HepG2 (cell line): ENCODE measurements at regions not wholly inside any gene's neighbourhood (a gene's known extent, or its start where the extent isn't known, plus 50 kb on each side); places are given as distances from the start of the nearest gene placed in this dataset.

Experiments
- ATAC-seq: fragments of 200-7000 bp; cut with Tn5 transposase; 3 replicates; pipeline ENCODE4 v1.9.1; 2020; ENCODE audit warnings: mild to moderate bottlenecking, moderate library complexity
- BruUV-seq: library from RNA; stranded (reverse); fragments of 400-500 nt; replicated peaks from 2 replicates; lab custom pipeline; 2021; lab: Mats Ljungman, UMichigan
- CTCF ChIA-PET: fragments of 300-600 bp; formaldehyde crosslinking; extraction: SDS; loops from one replicate; lab custom pipeline; 2021; ENCODE audit warnings: low total read pairs, inconsistent platforms, low intra/inter-chr PET ratio; lab: Yijun Ruan, JAX
- POLR2A ChIA-PET: fragments of 350-600 bp; sonication (Branson Sonifier 250); formaldehyde crosslinking; loops from one replicate; lab custom pipeline; 2020; ENCODE audit warnings: antibody characterized with exemption, inconsistent platforms; lab: Yijun Ruan, JAX
- DNase-seq: peaks from one replicate; pipeline ENCODE4 v3.0.0-alpha.2; 2015; ENCODE audit warnings: low spot score
- FAIRE-seq: peaks from 3 replicates; lab custom pipeline; 2011; peaks lifted over from hg19 to GRCh38; lab: Jason Lieb, UNC
- H2AFZ ChIP-seq: one replicate; pipeline ENCODE4 v1.6.1; 2011; ENCODE audit warnings: low read length, inconsistent platforms
- H3K27ac ChIP-seq: fragments of 300-600 bp; 3 replicates; pipeline ENCODE4 v1.8.0; 2011; ENCODE audit warnings: mixed run types, mild to moderate bottlenecking, mixed read lengths, low read length, inconsistent platforms; ENCODE audit not compliant: insufficient read depth; ENCODE audit errors: extremely low read length
- H3K27me3 ChIP-seq, 2 experiments: fragments of 200-600 bp in 1 of 2; 2 replicates in 1 of 2; 3 replicates in 1 of 2; pipeline versions ENCODE4 v1.6.0 to v1.8.0; 2011; ENCODE audit warnings: low read length in 2 of 2, mild to moderate bottlenecking in 2 of 2, moderate library complexity in 2 of 2, inconsistent platforms in 1 of 2; ENCODE audit not compliant: insufficient read depth in 2 of 2, control insufficient read depth in 1 of 2
- H3K36me3 ChIP-seq, 2 experiments: fragments of 200-600 bp in 1 of 2; replicated peaks in 1 of 2; 2 replicates in 1 of 2; 3 replicates in 1 of 2; pipeline versions ENCODE4 v1.5.1 to v1.8.0; 2011; ENCODE audit warnings: low read length in 2 of 2, inconsistent platforms in 1 of 2; ENCODE audit not compliant: insufficient read depth in 2 of 2, control insufficient read depth in 1 of 2
- H3K4me1 ChIP-seq: 2 replicates; pipeline ENCODE4 v1.5.1; 2012; ENCODE audit warnings: low read length, inconsistent platforms; ENCODE audit not compliant: insufficient read depth
- H3K4me2 ChIP-seq: 2 replicates; pipeline ENCODE4 v1.6.0; 2011; ENCODE audit warnings: low read depth, low read length, inconsistent platforms
- H3K4me3 ChIP-seq, 3 experiments: fragments of 200-600 bp in 1 of 3; sonication (generic), shearing (Covaris generic) in 1 of 3; replicated peaks in 1 of 3; 2 replicates each; pipeline ENCODE4 v1.5.1; 2011 to 2016; ENCODE audit warnings: low read length in 3 of 3, inconsistent platforms in 2 of 3, low read depth in 2 of 3, mild to moderate bottlenecking in 2 of 3, control low read depth in 1 of 3, mixed read lengths in 1 of 3; ENCODE audit not compliant: insufficient read depth in 1 of 3
- H3K79me2 ChIP-seq: one replicate; pipeline ENCODE4 v1.6.1; 2011; ENCODE audit warnings: low read length, inconsistent platforms; ENCODE audit not compliant: insufficient read depth
- H3K9ac ChIP-seq: 2 replicates; pipeline ENCODE4 v1.6.0; 2011; ENCODE audit warnings: mild to moderate bottlenecking, low read depth, low read length, inconsistent platforms; ENCODE audit not compliant: insufficient read depth
- H3K9me3 ChIP-seq: 2 replicates; pipeline ENCODE4 v1.5.1; 2012; ENCODE audit warnings: mild to moderate bottlenecking, low read length
- H4K20me1 ChIP-seq: 2 replicates; pipeline ENCODE4 v1.6.0; 2011; ENCODE audit warnings: inconsistent platforms, mild to moderate bottlenecking, low read length, moderate library complexity; ENCODE audit not compliant: insufficient read depth
- ELF1 ChIP-seq: sonication (generic); formaldehyde crosslinking; IDR thresholded peaks from 2 replicates; pipeline ENCODE4 v1.4.0; 2020; ENCODE audit warnings: missing genetic modification reagents
- GABPB1 ChIP-seq: IDR thresholded peaks from 2 replicates; pipeline ENCODE4 v1.6.1; 2016; ENCODE audit warnings: mild to moderate bottlenecking, missing genetic modification reagents, moderate library complexity, missing compliant biosample characterization
- HNF1A ChIP-seq, 2 experiments: sonication (generic) in 1 of 2; formaldehyde crosslinking in 1 of 2; IDR thresholded peaks; 2 replicates each; pipeline versions ENCODE4 v1.4.0 to v1.6.1; 2016 to 2020; ENCODE audit warnings: borderline replicate concordance in 1 of 2, low read depth in 1 of 2, mild to moderate bottlenecking in 1 of 2, missing genetic modification reagents in 1 of 2
- KDM2A ChIP-seq: sonication (generic); formaldehyde crosslinking; IDR thresholded peaks from 2 replicates; pipeline ENCODE4 v1.4.0; 2020; ENCODE audit warnings: low read depth, missing genetic modification reagents, borderline replicate concordance
- SMAD1 ChIP-seq: sonication (generic); formaldehyde crosslinking; IDR thresholded peaks from 2 replicates; pipeline ENCODE4 v1.4.0; 2020; ENCODE audit warnings: missing genetic modification reagents, low read depth, mild to moderate bottlenecking, borderline replicate concordance
- TERF1 ChIP-seq: sonication (generic); formaldehyde crosslinking; IDR thresholded peaks from 2 replicates; pipeline ENCODE4 v1.8.0; 2022; ENCODE audit warnings: mild to moderate bottlenecking, missing genetic modification reagents, moderate library complexity
- THAP9 ChIP-seq: sonication (generic); formaldehyde crosslinking; IDR thresholded peaks from 2 replicates; pipeline ENCODE4; 2020; ENCODE audit warnings: missing genetic modification reagents, mild to moderate bottlenecking, borderline replicate concordance
- U2AF1 ChIP-seq: fragments of 200-400 bp; formaldehyde crosslinking; optimal IDR thresholded peaks from 2 replicates; pipeline ENCODE3; 2017; ENCODE audit warnings: mild to moderate bottlenecking, low read depth, low read length
- ZBTB25 ChIP-seq: IDR thresholded peaks from 2 replicates; pipeline ENCODE4 v1.6.1; 2018; ENCODE audit warnings: missing genetic modification reagents
- ZFP37 ChIP-seq: sonication (generic); formaldehyde crosslinking; IDR thresholded peaks from 2 replicates; pipeline ENCODE4 v1.4.0; 2020; ENCODE audit warnings: missing genetic modification reagents, borderline replicate concordance
- ZMAT5 ChIP-seq: sonication (generic); formaldehyde crosslinking; IDR thresholded peaks from 2 replicates; pipeline ENCODE4 v1.5.0; 2020; ENCODE audit warnings: mild to moderate bottlenecking, low read depth, missing genetic modification reagents, borderline replicate concordance
- ZNF577 ChIP-seq: sonication (generic); formaldehyde crosslinking; IDR thresholded peaks from 2 replicates; pipeline ENCODE4 v1.4.0; 2020; ENCODE audit warnings: mild to moderate bottlenecking, low read depth, missing genetic modification reagents, borderline replicate concordance
- ZNF580 ChIP-seq: IDR thresholded peaks from 2 replicates; pipeline ENCODE4 v1.6.1; 2016; ENCODE audit warnings: low read depth, borderline replicate concordance
- WGBS: methylation state at CpG from one replicate; pipeline ENCODE4 v1.1.6; 2017; ENCODE audit warnings: low lambda C conversion rate; 5-methylcytosine and 5-hydroxymethylcytosine counted together
- in situ Hi-C: cut with HindIII; loops from 2 replicates; pipeline ENCODE4 v1.10.0; 2017; ENCODE audit warnings: low pct_unique_long_range_greater_than_20kb; ENCODE audit not compliant: extremely low pct_ligation_motif_present
- intact Hi-C: fragments of 100-400 bp; cut with micrococcal nuclease; formaldehyde crosslinking; loops from one replicate; pipeline ENCODE4 v1.10.0; 2022; ENCODE audit not compliant: unreplicated experiment

GRCh38 chr12:19740472-19741131, 301.3 kb downstream of the AEBP2 start:
- ChIA-PET CTCF (no interaction called here), POLR2A (no interaction called here)
- FAIRE-seq: no peak
- TF ChIP-seq ZMAT5 (CRISPR knock-in tag) (no peak), GABPB1 (CRISPR knock-in tag) (no peak), KDM2A (no peak), THAP9 (CRISPR knock-in tag) (no peak), U2AF1 (no peak), TERF1 (no peak), ELF1 (CRISPR knock-in tag) (no peak), ZFP37 (CRISPR knock-in tag) (no peak), ZNF580 (no peak), ZNF577 (CRISPR knock-in tag) (no peak), ZBTB25 (no peak), SMAD1 (CRISPR knock-in tag) (no peak), HNF1A (IDR thresholded peaks at IDR 0.05; ENCODE audit: low read depth) (no peak), HNF1A (CRISPR knock-in tag; IDR thresholded peaks at IDR 0.05; ENCODE audit: borderline replicate concordance) (no peak)

More at GRCh38 chr12:19740472-19741131, 301.3 kb downstream of the AEBP2 start:
- no peaks in the 10 kb centered on the region for H3K27me3 ChIP-seq
- no peaks in the 10 kb centered on the region for H3K36me3 ChIP-seq
- whole genome bisulfite sequencing: 19% methylated on average over 6 of the region's 7 CpGs
- in situ Hi-C loops: loop anchor here (25.0 kb wide), 1 partner anchor 872 kb away; no protein-coding TSS in a partner anchor
- H2AFZ ChIP-seq: no peak overlapping the region
- no peaks in the 10 kb centered on the region for H3K79me2 ChIP-seq
- no peak for ATAC-seq
- no peak overlapping the region for H3K9ac ChIP-seq
- intact Hi-C loops: no loop called here
- BruUV-seq: no TSS peak
- no peaks in the 10 kb centered on the region for H3K9me3 ChIP-seq
- no peak overlapping the region for H3K4me2 ChIP-seq
- H3K4me3 ChIP-seq: no peak overlapping the region
- H4K20me1 ChIP-seq: no peaks in the 10 kb centered on the region
- H3K27ac ChIP-seq: no peak overlapping the region
- H3K4me1 ChIP-seq: no peaks in the 10 kb centered on the region
- no peak for DNase-seq
